NK-92 treated with Interleukin-12 subunit alpha and Interleukin-12 subunit beta, amount 100 ng/mL, for 24 hours (cell line): ENCODE measurements at regions not wholly inside any gene's neighbourhood (a gene's known extent, or its start where the extent isn't known, plus 50 kb on each side); places are given as distances from the start of the nearest gene placed in this dataset.
"Not testable (repeated sequence)": the region's sequence is repeated elsewhere in the genome, so short reads cannot be mapped to it uniquely, and the experiment has no call there.

ENCODE experiments used
- DNase-seq: peaks from one replicate; lab custom pipeline; 2025; lab: John Stamatoyannopoulos, UW

DNA sequence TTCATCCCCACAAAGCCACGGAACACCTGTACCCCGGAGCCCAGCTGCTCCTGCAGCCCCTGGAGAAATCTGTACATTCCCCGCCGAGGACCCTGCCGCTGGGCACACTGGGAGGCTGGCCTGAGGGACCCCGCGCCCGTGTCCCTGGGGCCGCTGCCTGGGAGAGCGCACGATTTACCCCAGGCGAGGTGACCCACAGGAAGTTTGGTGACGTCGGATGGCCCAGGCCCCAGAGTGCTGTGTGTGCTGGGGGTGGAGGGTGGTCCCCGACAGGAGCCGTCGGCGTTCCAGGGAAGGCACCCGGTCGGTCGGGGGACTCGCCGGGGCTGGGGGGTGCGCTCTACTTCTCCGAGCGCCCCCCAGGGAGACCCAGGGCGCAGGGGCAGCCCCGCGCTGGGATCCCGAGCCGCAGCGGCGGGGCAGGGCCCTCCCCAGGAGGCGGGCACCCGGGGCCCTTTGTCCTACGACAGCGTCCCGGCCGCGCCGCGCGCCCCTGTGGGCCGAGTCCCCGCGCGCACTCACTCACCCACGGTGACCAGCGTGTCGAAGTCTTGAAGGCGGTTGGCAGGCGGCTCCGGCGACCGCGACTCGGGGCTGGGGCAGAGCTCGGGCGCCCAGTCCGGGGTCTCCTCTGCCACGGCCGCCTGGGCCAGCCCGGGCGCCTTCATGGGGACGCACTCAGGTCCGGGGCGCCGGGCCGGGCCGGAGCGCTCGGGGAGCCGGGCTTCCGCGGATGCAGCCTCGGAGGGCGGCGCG lies 206.4 kb upstream of the PRKX start:
- not testable (repeated sequence) for DNase-seq

DNA sequence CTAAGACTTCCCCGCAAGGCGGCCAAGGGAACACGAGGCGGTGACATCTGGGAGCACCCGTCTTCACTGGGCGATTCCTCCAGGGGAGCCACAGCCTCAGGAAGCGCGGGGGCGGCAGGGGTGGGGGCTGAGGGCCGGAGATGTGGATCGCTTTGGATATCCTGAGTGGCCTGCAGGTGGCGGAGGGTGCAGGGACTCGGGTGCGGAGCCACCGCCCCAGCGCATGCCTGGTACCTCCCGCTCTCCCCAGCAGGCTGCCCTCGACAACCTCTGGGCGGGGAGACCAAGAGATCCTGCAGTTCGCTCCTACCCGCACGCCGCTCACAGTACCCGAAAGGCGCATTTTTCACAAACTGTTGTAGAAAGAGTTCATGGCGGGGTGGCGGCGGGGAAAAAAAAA lies 201.4 kb upstream of the PRKX start:
- not testable (repeated sequence) for DNase-seq

DNA sequence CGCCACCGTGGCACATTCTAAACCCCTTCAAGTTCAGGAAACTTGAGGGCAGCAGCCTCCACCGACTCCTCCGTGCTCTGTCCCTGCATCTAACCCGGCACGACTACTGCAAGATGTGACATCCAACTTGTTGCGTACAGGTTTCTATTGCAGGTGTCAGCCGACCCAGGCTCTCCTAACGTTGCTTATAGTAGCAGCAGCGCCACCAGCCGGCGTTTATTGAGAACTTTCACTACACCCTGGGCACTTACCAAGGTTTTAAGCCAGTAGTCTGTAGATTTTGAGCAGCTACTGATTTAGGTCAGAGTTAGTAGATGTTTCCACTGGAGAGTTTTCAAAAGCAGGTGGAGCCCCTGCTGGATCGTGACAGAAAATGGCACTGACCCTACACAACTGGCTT lies 200.6 kb upstream of the PRKX start:
- DNase-seq = not testable (repeated sequence)

DNA sequence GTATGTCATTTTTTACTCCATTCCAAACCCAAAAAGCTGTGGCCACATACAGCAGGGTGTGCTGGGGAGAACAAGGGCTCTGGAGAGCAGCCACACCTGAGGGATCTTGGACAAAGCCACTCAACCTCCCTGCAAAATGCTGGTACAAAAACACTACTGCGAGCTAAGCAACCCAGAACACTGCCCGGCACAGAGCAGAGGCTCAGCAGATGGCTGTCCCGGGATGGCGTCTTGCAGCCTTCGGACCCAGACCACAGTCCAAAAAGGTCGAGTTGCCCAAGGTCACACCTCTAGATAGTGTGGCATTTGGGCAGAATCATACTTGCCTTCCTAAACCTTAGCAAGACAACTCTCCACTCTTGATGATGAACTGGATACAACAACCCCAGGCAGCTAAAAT lies 197.6 kb upstream of the PRKX start:
- DNase-seq = not testable (repeated sequence)

DNA sequence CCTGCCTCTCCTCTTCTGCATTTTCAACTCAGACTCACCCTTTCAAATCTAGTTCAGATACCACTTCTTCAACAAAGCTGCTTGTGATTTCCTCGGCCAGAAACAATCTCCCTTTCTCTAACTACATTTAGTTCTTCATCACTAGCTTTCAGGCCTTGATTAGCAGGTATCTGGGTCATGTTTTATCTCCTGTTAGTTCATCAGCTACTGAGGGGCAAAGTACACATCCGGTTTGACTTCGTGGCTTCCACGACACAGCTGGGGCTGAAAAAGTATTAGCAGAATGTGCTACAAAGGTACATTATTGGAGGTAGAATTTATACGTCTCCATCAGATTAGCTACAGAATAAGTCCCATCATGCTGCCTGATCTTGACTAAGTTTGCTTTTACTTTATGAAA lies 197.2 kb upstream of the PRKX start:
- not testable (repeated sequence) for DNase-seq

- DNase-seq = not testable (repeated sequence)
Observed at GRCh38 chrX:3905522-3906258, 192.2 kb upstream of the PRKX start.

DNA sequence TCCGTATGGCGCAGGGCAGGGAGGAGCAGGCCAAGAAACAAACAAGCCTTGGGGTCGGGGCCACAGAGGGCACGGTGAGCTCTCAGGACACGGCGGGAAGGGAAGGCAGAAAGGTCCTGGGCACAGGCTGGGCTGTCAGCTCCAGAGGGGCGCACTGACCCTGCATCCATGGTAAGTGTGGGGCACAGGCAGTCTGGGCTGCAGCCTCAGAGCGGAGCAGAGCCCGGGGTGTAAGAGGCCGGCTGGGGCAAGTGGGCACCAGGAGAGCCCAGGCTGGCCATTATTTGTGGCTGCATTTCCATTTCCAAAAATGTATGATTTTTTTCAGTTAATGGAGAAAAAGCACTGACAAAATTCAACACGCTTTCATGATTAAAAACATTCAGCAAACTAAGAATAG lies 188.8 kb upstream of the PRKX start:
- DNase-seq = not testable (repeated sequence)

- DNase-seq = not testable (repeated sequence)
Observed at GRCh38 chrX:3896755-3897154, 183.3 kb upstream of the PRKX start.

- not testable (repeated sequence) for DNase-seq
Observed at GRCh38 chrX:3882553-3882920, 169.1 kb upstream of the PRKX start.

DNA sequence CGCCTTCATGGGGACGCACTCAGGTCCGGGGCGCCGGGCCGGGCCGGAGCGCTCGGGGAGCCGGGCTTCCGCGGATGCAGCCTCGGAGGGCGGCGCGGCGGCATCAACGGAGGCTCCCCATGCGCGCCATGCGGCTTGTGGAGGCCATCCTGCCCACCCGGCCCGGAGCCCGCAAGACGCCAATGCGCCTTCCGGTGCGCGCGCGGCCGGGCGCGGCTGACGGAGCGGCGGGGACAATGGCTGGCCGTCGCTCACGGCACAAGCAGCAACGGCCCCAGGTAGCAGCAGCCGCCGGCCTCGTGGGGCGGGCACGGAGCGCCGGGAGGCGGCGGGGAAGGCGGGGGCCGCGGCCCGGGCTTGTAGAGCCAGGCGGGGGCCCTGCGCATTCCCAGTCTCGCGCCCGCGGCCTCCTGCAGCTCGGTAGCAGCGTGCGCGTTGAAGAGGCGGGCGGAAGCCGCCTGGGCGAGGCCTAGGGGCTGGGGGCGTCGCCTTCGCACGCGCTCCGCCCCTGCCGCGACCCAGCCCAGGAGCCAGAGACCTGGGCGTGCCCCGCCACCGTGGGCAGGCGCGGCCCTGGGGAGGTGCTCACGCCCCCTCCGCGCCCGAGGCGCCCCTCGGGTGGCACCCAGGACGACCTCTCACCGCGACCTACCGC lies 168.6 kb upstream of the PRKX start:
- DNase-seq = not testable (repeated sequence)

DNA sequence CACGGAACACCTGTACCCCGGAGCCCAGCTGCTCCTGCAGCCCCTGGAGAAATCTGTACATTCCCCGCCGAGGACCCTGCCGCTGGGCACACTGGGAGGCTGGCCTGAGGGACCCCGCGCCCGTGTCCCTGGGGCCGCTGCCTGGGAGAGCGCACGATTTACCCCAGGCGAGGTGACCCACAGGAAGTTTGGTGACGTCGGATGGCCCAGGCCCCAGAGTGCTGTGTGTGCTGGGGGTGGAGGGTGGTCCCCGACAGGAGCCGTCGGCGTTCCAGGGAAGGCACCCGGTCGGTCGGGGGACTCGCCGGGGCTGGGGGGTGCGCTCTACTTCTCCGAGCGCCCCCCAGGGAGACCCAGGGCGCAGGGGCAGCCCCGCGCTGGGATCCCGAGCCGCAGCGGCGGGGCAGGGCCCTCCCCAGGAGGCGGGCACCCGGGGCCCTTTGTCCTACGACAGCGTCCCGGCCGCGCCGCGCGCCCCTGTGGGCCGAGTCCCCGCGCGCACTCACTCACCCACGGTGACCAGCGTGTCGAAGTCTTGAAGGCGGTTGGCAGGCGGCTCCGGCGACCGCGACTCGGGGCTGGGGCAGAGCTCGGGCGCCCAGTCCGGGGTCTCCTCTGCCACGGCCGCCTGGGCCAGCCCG lies 167.9 kb upstream of the PRKX start:
- not testable (repeated sequence) for DNase-seq

DNA sequence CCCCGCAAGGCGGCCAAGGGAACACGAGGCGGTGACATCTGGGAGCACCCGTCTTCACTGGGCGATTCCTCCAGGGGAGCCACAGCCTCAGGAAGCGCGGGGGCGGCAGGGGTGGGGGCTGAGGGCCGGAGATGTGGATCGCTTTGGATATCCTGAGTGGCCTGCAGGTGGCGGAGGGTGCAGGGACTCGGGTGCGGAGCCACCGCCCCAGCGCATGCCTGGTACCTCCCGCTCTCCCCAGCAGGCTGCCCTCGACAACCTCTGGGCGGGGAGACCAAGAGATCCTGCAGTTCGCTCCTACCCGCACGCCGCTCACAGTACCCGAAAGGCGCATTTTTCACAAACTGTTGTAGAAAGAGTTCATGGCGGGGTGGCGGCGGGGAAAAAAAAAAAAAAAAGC lies 162.9 kb upstream of the PRKX start:
- DNase-seq = not testable (repeated sequence)

DNA sequence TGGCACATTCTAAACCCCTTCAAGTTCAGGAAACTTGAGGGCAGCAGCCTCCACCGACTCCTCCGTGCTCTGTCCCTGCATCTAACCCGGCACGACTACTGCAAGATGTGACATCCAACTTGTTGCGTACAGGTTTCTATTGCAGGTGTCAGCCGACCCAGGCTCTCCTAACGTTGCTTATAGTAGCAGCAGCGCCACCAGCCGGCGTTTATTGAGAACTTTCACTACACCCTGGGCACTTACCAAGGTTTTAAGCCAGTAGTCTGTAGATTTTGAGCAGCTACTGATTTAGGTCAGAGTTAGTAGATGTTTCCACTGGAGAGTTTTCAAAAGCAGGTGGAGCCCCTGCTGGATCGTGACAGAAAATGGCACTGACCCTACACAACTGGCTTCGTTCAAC lies 162.2 kb upstream of the PRKX start:
- not testable (repeated sequence) for DNase-seq

- not testable (repeated sequence) for DNase-seq
Observed at GRCh38 chrX:3872226-3872879, 158.9 kb upstream of the PRKX start.

GRCh38 chrX:3867067-3867831 lies 153.8 kb upstream of the PRKX start:
- not testable (repeated sequence) for DNase-seq

- not testable (repeated sequence) for DNase-seq
Observed at GRCh38 chrX:3858332-3858731, 144.9 kb upstream of the PRKX start.

DNA sequence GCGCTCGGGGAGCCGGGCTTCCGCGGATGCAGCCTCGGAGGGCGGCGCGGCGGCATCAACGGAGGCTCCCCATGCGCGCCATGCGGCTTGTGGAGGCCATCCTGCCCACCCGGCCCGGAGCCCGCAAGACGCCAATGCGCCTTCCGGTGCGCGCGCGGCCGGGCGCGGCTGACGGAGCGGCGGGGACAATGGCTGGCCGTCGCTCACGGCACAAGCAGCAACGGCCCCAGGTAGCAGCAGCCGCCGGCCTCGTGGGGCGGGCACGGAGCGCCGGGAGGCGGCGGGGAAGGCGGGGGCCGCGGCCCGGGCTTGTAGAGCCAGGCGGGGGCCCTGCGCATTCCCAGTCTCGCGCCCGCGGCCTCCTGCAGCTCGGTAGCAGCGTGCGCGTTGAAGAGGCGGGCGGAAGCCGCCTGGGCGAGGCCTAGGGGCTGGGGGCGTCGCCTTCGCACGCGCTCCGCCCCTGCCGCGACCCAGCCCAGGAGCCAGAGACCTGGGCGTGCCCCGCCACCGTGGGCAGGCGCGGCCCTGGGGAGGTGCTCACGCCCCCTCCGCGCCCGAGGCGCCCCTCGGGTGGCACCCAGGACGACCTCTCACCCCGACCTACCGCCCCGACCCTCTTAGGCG lies 130.2 kb upstream of the PRKX start:
- DNase-seq = not testable (repeated sequence)

- not testable (repeated sequence) for DNase-seq
Observed at GRCh38 chrX:3842822-3843521, 129.5 kb upstream of the PRKX start.

DNA sequence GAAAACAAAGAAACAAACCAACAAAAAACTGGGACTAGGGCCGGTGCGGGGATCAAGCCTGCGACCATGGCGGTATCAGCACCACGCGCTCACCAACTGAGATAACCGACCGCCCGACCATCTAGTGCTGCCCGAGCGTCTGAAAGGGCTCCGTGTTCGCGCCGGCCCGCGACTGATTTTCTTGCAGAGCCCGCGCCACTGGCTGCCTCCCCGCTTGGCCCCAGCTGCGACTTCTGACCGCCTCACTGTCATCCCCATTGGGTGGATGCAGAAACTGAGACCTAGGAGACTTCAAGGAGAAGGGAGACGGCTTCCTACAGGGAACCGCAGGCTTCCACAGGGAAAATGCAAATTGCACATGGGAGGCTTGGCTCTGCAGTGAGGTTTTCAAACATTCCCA lies 125.3 kb upstream of the PRKX start:
- DNase-seq = not testable (repeated sequence)
